ENCODE measurements at regions not wholly inside any gene's neighbourhood (a gene's known extent, or its start where the extent isn't known, plus 50 kb on each side); places are given as distances from the start of the nearest gene placed in this dataset.
A peak's percentile ranks its signal among the peaks of the same experiment; 100 is the strongest.

DNA sequence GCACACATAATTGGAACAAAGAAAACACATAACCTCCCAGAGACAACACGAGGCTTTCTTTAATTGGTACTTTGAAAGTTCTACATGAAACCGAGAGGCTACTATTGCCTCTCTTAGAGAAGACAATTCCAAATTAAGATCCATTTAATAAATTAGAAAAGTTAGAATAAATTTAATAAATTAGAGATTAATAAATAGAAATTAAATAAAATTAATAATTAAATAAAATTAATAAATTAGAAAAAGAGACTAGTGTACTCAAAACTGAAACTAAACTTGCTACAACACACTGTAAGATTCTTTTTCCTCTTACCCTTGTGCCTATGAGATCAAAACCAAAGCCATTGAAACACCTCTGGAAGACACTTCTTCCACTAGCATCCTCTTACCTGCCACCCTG, 199.0 kb downstream of the URB2 start:
- no peak for DNase-seq

DNA sequence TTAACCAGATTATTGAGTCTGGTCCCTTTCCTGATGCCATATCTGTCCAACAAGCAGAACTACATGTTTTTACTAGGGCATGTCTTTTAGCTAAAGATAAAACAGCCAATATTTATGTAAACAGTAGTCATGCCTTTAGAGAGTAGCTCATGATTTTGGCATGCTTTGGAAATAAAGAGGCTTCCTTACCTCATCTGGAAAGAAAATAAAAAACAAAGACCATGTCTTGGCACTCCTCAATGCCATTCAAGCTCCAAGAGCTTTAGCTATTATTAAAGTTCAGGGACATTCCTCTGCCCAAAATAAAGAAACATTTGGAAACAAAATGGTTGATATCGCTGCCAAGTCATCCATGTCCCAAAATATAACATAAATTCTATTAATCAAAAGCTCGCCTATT, 202.4 kb downstream of the URB2 start:
- DNase-seq, result no peak

DNA sequence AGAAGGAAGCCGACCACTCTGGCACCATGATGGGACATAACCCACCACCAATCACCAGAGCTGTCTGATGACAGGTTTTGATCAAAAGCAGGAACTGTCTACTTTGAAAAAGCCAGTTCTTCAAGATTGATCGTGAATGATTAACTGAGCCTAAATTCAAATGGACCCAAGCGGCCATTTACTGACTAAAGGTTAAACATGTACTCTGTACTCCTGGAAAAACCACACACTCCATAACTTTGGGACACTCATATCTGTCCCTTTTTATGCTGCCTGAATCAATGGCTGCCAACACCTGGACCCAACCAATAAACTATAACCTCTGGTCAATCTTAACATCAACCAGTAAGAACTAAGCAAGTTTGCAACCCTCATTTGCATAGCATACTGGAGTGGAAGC, 206.6 kb downstream of the URB2 start:
- DNase-seq, result no peak

DNA sequence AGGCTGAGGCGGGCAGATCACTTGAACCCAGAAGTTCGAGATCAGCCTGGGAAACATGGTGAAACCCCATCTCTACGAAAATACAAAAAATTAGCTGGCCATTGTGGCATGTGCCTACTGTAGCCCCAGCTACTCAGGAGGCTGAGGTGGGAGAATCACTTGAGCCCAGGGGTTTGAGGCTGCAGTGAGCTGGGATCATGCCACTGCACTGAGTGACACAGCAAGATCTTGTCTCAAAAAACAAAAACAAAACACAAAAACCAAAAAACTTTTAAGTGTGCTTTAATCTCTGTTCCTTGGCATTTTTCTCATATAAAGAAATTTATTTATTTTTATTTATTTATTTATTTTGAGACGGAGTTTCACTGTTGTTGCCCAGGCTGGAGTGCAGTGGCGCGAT, 208.2 kb downstream of the URB2 start:
- DNase-seq, result no peak

DNA sequence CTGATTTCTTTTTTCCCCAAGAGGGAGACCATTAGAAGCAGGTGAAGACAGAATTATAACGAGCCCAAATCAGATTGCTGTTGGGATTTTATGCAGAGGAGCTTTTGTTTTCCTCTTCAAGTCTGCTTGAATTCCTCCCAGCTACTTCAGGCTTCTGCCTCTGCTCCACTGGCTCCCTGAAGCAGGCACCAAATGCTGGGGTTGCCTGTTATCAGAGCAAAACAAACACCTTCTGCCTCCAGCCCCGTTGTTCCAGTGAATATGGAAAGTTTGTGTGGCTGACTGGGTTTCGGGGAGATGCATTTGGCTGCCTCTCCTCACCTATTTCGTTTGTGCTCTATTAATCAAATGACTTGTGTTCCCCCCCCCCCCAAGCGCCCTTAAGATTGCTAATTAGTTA, 209.2 kb downstream of the URB2 start:
- DNase-seq, result no peak

DNA sequence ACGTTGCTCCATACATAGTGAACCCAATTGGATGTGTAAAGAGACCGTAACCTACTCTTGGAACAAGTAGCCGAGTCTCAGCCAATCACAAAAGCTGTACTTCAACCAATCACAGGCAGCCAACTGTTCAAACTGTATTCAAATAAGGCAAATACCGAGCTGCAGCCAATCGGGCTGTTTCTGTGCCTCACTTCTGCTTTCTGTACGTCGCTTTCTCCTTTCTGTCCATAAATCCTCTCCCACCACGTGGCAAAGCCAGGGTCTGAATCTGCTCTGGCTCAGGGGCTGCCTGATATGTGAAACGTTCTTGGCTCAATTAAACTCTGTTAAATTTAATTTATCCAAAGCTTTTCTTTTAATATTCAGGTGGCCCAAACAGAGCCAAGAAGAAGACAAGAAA, 210.3 kb downstream of the URB2 start:
- no peak for DNase-seq

DNA sequence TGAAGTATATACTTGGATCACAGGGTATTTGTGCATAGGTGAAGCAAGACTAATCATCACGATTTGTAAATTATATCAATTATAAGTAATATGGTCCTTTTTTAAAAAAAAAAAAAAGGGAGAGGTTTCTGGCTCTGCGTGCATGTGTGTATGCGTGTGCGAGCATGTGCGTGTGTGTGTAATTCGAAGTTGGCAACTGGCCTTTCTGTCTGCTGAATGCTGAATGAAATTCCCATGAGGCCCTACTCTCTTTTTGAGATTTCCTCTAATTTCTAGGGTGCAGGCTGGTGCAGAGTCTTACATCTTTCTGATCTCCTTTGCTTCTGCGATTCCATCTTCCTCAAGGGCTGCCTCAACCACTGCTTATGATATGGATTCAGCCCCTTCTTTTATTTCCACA, 212.2 kb downstream of the URB2 start:
- DNase-seq, result no peak

DNA sequence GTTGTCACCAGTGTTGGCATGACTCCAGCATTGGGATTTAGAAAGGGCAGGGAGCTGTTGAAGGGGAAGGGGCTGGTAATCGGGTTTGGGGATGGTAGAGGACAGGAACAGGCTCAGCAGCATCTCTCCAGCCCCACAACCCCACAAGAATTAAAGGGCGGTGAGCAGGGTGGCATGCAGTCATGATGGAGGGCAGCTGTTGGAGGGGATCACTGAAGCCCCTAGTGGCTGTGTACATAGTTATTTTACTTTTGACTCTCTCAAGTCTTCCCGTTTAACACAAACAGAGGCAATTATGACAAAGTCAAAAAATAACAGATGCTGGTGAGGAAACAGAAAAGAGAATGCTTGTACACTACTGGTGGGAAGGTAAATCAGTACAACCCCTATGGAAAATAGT, 213.8 kb downstream of the URB2 start:
- DNase-seq, result no peak

DNA sequence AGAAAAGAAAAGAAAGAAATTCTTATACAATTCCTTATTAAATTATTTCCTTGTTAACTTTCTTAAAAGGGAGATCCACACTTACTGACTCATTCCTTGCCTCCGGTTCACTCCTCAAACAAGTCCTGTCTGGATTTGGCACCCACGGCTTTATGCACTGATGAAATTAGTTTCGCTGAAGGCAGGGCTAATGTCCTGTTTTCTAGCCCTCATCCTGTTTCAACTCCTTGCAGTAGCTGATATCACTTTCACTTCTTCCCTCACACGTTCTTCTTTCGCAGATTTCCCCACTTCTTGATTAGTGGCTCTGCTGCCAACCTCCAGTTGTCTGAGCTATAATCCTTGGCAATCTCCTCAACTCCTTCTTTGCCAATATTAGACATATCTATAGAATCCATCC, 215.2 kb downstream of the URB2 start:
- DNase-seq, result no peak

DNA sequence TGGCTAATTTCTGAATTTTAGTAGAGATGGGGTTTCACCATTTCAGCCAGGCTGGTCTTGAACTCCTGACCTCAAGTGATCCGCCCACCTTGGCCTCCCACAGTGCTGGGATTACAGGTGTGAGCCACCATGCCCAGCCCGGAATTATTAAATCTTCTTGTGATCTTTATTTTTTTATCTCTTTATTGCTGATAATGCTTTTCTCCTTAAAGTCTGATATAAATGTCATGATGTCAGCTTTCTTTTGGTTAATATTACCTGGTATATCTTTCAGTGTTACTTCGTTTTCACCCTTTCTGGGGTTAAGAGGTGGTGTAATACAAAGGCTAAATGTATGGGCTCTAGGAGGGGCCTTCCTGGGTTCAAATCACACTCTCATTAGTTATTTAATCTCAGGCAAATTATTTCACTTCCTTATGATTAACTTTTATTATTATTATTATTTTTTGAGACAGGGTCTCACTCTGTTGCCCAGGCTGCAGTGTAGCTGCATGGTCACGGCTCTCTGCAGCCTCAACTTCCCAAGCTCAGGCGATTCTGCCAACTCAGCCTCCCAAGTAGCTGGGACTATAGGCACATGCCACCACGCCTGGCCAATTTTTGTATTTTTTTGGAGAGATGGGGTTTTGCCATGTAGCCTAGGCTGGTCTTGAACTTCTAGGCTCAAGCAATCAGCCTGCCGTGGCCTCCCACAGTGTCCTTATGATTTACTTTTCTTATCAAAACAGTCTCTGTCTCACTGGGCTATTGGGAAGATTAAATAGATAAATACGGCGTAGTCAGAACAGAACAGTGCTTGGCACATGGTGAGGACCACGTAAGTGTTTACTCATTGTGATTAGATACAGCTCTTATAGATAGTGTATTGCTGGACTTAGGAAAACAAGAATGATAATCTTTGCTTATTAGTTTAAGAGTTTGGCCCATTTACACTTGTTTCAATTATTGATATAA, 216.5 kb downstream of the URB2 start:
- DNase-seq, result no peak

DNA sequence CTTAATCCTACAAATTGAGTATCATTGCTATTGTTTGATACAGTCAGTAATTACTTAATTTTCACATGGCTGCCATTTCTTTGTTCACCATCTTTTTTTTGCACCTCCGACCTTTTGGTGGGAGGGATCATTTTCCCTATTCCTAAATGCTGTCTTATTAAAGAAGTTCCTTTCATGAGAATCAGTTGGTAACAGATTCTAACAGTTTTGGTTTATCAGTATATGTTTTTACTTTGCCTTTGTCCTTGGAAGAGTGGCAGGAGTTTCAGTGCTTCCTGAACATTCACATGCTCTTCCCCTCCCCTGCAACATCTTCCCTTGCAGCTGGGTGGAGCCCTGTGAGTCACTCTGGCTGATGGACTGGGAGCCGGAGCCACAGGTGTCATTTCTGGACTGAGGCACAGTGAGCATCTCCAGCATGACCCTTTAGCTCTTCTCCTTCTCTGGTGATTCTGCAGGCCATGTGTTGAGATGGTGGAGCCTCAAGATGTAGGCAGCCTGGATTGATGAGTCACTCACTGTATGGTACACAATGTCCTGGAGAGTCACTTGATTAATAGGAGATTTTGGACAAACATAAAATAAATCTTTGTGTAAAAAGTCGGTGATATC, 217.7 kb downstream of the URB2 start:
- no peak for DNase-seq

DNA sequence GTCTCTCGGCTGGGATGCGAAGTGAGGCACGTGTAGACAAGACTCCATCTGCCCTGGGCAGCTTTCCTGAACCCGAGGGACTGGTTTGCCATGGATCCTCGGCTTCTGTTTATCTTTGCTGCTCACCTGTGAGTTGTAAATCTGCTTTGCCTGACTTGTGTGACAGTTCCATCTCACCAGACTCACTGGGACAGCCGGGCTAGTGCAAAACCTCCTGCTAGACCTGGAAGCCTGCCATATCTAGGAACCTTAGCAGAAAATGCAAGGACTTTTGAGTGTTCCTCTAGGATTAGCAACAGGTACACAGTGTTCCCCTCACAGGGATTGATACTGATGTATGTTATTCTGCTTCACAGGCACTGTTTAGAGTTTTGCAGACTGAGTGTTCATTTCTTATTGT, 218.6 kb downstream of the URB2 start:
- DNase-seq, result no peak

DNA sequence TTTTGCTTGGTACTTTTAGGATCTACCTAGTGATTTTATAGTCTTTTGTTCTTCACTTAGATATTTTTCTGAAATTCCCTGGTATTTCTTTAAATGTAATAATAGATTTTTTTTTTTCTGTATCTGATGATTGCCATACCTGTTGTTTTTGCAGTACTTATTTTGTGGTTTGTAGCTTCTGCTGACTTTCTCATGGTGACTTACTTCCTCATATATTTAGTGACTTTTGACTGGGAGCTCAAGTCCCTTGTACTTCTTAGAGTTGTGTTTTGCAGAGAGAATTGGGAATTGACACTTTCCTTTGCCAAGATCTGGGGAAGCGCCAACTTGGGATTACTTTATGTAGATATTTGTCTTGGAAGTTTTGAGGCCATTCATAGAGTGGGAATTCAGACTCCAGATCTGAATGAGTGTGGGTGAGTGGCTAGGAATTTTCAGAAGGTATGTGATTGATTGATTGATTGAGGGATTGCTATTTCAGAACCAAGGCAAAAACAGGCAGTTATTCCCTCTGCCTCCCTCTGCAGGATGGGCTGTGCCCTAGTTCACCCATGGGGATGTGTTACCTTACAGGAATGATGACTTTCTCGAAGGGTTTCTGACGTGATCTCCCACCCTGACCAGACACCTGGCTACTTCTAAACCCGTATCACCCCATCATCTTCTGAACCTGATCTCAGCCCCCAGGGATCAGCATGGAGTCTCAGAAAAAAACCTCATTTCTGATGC, 219.5 kb downstream of the URB2 start:
- DNase-seq, result no peak

DNA sequence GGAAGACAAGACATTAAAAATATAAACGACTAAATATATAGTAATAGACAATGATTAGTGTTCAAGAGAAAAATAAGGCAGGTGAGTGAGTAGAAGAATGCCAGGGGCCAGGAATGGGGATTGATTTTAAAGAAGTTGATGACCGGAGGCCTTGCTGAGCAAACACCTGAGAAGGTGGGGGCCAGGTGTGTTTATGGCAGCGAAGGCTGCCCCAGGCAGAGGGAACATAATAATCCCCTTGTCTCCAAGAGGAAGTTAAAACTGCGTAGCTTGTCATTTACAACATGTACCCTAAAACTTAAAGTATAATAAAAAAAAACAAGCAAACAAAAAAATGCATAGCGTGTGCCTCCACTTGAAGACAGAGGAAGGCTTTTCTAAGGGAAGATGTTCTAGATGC, 220.3 kb downstream of the URB2 start:
- DNase-seq, result no peak

DNA sequence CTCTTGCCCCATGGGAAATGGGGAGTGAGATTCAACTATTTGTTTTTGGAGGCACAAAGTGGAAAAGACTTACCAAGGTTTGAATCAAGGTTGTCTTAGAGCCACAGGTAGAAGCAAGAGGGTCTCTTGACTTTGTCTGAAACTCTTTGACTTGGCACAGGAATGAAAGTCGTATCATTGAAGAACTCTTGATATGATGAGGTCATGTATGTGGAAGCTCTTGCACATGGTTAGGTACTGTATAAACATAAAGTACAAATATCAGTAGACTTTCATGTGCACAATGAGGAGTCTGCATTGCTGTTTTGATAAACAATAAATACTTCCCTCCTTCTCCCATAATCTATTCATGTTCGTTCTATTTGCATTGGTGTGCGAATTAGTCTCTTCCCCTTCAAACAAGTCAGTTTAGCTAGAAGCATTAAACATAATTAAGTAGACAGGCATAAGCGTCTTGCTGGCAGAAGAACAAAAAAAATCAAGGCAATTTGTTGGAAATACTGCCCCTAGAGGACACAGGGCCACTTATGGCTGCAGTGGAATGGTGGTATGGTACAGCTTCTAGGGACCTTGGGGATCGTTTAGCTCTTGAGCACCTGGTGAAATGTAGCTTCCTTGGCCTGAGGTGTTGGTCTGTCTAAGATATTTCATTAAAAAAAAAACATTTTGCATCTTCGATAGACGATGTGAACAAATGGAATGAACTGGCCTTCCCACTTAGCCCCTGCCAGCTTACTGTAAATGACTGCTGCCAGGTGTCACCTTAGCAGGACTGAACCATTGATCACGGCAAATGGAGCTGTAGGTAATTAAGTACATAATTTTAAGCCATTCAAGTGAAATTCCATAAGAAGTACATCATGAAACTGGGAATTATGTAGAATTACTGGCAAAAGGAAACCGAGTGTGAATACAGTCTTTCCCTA, 218.0 kb upstream of the GALNT2 start:
- no peak for DNase-seq

DNA sequence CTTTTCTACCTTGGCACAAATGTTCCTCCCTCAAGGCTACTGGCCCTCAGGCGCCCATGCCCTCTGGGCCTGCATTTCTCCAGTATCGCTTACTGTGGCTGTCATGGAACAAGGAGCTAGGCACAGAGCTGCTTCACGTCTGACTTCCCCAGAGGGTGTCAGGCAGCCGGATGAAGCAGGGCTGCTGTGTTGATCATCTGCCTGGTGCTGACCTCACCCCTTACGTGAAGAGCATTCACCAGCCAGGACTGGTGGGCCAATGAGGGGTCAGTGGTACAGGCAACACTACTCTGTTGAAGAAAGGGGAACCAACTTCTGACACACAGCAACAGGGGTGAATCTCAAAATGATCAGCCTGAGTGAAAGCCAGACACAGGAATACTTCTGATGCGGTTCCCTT, 215.5 kb upstream of the GALNT2 start:
- DNase-seq, result no peak

DNA sequence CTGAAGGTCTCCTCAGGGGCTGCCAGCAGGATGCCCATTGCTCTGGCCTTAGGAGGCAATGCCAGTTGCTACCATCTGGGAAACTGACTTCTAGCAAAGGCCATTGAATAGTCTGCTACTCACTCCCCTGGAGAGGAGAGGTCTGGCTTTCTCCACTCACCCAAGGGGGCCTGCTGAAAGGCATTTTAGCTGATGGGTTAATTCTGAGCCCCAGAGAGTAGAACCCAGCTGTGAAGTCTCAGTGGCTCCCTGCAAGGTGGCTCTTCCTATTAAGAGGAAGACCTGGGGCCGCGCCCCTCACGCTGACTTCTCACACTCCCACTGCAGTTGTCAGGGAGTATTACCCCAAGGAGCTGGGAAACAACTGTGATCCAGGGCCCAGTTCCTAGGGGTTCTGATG, 213.3 kb upstream of the GALNT2 start:
- no peak for DNase-seq

DNA sequence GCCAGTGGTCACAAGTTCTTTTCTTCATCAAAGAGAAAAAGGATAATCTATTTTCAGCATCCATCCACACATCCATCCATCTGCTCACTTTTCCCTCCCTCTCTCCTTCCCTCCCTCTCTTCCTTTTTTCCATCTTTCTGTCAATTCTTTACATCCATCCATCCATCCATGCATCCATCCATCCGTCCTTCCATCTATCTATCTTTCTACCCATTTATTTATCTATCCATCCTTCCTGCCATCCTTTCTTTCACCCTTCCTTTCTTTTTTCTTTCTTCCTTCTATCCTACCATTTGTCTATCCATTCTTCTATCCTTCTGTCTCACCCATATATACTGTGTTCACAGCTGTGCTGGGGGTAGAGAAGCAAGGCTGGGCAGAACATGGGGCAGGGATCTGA, 212.4 kb upstream of the GALNT2 start:
- DNase-seq, result no peak

DNA sequence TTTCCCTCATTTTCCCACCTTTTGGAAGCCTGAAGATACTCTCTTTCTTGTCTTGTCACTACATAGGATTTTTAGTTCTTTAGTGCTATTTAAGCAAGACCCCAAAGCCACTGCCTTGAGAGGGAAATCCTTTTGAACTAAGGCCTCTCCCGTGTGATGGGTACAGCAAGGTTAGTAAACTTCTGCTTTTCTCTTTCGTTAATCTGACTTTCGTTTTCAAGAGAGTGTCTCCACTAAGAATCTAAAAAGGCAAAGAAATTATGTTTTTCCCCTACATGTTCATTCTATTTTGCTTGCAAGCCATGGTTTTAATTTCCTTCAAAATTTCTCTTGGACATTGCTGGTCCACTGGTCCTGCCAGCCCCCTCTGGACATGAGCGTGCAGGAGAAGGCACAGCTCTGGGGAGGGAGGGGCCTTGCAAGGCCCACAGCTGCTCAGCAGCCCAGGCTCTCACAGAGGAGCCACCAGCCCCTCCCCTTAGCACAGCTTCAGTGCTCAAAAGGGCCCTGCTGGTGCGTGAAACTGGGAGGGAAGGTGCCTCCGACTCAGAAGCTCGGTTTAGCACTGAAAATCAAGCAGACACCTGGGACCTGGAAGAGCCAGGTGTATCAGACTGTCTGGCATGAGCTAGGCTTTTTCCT, 210.9 kb upstream of the GALNT2 start:
- DNase-seq, result peak in 2 of 4 experiments; percentile 2 to 28

DNA sequence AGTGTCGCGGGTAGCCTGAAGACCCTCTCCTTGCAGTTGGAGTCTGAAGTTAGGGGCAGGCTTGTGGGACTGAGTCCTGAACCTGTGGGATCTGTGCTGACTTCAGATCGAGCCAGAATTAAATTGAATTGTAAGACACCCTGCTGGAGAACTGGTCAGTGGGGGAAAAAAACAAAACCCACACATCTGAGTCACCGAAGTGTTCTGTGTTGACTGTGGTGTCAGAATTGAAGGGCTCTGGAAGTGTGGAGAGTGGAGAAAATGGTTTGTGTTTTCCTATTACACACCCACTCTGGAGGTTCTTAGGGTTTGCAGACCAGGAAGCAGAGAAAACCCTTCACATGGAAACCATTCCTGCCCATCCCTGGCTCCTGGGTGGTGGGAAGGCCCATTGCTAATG, 209.5 kb upstream of the GALNT2 start:
- no peak for DNase-seq

DNA sequence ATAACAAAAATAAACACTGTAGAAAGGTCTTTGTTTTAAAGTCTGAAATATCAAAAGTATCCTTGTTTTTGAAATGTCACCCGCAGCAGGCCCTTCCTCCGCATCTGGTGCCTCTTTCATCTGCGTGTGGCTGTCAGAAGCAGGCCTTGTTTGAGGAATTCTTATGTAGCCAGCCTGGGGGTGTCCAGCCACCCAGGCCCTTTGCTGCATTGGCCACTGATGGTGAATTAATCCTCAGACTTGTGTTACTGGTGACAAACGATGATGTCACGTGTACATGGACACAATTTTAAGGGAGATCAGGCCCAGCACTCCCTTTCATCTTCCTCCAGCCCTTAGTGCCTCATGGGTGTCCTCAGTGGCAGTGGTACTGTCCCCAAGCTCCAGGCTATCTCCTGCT, 208.0 kb upstream of the GALNT2 start:
- no peak for DNase-seq

DNA sequence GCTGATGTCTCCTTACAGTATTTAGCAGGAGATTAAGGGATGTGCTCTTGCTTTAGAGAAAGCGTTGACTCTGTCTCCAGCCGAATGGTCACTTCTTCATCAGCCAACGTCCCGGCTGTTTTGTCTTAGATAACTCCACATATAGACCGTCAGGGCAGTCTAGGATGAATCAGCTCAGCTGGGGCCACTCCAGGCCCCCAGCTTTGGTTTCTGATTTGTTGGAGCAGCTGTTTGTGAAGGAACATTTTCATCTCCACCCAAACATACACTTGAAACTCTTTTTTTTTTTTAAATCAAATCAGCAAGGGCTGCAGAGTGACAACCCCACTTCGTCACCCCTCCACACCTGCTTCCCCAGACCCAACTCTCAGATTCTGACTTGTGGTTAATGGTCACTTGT, 206.1 kb upstream of the GALNT2 start:
- no peak for DNase-seq
